HG02981 (cell line): ENCODE measurements at regions not wholly inside any gene's neighbourhood (a gene's known extent, or its start where the extent isn't known, plus 50 kb on each side); places are given as distances from the start of the nearest gene placed in this dataset.
"Not testable (repeated sequence)": the region's sequence is repeated elsewhere in the genome, so short reads cannot be mapped to it uniquely, and the experiment has no call there.

Source experiments
- ATAC-seq: cut with Tn5 transposase; IDR thresholded peaks from one replicate; pipeline ENCODE4 v1.9.1; 2021; ENCODE audit warnings: mild to moderate bottlenecking, moderate library complexity; ENCODE audit not compliant: unreplicated experiment

- ATAC-seq: no peak
Observed at GRCh38 chrX:23061116-23061515, 61.4 kb downstream of the DDX53 start.

DNA sequence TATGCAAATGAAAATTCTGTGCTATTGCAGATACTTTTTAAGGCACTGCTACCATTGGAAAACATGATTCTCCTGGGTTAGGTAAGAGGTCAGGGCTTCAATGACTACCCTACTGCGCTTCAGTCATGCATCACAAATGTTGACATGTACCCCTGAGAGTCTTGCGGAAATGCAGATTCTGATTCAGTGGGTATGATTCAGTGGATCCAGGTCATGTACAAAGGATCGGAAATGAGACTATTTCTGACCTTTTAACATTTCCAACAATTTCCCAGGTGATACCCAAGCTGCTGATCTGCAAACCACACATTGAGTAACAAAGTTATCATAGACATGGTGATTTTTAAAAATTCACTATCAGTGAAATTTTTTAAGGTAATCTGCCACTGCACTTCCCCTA is 62.6 kb downstream of the DDX53 start:
- no peak for ATAC-seq

DNA sequence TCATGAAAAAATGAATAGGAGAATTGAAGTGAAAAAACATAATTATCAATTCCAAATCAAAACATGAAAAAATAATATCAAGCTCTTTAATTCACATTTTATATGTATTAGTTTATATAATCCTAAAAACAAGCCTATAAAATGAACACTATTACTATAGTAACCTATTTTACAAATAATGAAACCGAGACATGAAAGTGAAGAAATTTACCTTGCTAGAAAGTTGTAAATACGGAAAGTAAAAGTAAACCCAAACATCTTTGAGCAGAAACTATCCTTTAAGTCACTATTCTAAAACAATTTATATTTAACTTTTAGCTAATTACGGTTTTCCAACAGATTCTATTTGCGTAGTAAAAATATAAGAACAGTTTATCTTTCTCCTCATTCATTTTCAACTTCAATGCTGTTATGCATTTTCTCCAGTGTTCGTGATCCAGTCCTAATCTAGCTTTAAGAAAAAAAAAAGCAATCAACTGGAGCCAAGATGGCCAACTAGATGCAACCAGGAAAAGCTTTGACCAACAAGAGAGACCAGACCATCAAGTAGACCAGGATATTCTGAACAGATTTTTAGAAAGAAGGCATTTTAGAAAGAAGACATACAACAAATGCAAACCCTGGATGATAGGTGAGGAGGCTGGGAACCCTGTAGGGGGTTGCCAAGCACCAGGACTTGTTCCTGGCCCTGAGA is 67.0 kb downstream of the DDX53 start:
- ATAC-seq: peak; percentile 72

DNA sequence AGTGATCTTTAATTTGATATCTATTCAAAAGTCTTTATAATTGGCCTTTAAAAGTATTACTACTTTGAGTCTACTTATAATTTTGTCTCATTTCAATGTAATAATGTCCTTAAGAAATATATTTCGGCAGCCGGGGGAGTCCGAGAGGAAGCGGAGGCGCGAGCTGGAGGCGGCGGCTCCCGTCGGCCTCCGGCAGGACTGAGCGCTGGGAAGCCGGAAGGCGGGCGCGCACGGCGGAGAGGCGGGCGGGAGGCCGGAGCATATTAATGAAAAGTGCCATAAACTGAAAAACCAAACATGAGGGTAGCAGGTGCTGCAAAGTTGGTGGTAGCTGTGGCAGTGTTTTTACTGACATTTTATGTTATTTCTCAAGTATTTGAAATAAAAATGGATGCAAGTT is 75.7 kb downstream of the DDX53 start:
- ATAC-seq: not testable (repeated sequence)

GRCh38 chrX:23079347-23079746 is 79.6 kb downstream of the DDX53 start:
- ATAC-seq: no peak

GRCh38 chrX:23100826-23101225 is 101.1 kb downstream of the DDX53 start:
- no peak for ATAC-seq

DNA sequence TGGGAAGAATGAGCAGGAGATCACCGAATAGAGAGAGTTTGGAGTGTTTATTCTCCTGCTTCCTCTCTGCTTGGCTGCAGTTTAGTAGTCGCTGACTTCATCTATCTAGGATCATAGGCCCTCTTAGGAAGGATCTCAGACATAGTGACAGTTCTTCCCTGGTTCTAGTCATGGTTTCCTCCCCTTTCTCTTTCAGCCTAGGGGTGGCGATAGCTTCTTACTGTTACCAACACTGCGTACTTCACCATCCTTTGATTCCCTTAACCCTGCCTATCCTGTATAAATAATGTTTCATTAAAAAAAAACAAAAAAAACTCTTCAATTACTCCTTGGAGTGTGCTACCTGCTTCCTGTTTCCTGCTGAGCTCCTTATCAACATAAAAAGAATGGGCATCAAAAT is 103.8 kb downstream of the DDX53 start:
- no peak for ATAC-seq

- ATAC-seq: no peak
Observed at GRCh38 chrX:23114241-23114640, 114.5 kb downstream of the DDX53 start.

- no peak for ATAC-seq
Observed at GRCh38 chrX:23115651-23116050, 115.9 kb downstream of the DDX53 start.

DNA sequence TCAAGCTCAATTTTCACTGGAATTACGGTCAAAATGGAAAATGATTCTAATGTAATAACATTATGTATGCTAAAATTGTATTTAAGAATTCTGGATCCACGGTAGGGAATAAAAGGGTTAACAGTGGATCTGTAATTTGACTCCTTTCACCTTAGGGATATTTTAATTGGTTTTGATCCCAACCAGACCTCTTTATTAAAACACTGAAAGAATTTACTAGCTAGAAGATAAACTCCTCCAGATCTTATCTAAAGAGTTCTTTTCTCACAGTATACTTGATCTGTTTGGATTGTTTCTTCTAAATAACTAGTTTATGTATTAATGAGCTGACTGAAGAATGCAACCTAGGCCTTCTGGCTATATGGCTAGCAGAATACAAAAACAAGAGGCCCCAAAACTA is 118.4 kb downstream of the DDX53 start:
- no peak for ATAC-seq

DNA sequence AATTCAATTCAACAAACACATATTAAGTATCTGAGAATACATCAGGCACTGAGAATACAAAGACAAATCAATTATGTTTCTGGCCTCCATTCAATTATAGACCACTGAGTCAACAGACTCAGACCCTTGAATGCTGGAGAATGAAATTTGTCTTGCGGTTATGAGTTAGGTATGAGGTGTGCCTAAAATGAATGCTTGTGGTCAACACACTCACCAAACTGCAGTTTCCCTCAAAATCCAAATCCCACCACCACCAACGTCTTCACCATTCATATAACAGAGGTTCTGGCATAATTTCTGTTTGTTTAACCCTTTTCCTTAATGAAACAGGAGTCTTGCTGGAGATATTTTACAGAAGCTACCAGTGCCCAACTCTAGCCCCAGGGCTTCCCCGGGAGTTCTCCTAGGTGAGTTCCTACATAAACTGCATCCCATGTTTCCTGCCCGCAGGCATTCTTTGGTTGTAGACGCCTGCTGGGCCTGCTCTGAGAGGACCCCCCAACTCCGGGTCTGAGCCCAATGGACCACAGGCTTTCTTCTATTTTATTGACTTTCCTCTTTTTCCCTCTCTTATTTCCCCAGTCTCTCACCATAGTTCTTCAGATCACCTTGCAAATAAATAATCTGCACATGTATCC is 119.2 kb downstream of the DDX53 start:
- no peak for ATAC-seq

- ATAC-seq: no peak
Observed at GRCh38 chrX:23127586-23127985, 127.8 kb downstream of the DDX53 start.

DNA sequence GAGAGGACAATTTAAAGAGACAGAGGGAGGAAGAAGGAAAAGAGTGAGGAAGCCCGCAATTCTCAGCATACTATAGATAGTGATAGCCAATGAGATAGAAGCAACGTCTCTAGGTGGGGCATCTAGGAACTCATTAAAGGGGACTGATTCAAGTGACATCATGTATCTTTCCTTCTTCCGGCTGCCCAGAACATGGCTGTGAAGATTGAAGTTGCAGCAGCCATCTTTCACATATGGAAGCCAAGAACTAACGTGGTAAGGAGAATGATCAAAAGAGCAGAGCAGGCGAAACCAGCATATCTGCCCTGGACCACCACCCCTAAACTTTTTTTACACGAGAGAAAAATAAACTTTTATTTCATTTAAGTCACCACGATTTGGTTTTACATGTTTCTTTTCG is 133.8 kb downstream of the DDX53 start:
- ATAC-seq: no peak

DNA sequence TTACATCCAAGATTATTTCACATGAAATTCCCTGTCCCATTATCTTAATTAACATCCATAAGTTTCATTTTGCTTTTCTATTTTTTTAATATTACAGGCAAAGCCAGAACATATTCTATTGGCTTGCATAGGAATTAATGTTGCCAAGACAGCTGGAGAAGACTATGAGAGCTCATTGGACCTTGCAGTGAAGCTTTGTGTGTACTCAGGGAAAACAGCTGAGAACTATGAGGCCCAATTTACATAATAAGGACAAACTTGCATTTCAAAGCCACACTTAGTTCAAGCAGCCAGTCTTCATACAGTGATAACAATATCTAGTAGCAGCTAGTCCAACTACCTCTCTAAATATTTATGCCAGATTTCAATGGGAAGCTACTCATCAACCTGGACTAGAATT is 134.4 kb downstream of the DDX53 start:
- no peak for ATAC-seq

GRCh38 chrX:23136816-23137215 is 137.1 kb downstream of the DDX53 start:
- no peak for ATAC-seq

DNA sequence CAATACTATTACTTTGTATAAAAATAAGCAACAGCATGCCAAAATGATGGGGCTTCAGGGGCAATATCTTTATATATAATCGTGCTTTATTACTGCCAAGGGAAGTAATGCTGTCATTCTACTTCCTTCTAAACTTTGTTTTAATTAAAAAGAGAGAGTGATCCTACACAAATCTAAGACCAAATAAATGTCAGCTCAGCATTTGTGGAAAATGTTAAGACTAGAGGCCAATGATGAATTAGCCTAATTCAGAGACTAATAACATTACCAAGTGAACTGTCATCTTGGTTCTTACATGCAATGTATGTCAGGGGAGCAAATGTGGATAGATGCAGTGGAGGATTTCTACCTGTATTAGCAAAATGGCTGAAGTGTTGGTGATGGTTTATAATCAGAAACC is 166.4 kb upstream of the PTCHD1 start:
- ATAC-seq: no peak

DNA sequence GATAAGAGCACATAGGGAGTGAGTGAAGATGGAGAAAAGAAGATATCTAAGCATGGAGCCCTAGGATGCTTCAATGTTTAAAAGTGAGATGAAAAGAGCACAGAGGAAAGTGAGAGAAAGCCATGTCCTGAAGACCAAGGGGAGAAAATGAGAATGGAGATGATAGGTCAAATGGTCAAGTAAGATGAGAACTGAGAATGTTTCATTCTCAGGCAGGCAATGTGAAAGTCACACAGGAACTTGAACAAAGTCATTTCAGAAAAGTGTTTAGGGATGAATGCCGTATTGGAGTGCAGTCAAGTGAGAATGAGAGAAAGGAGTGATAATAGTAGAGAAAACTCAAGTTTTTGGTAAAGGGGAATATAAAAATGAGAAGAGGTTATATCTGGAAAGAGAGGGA is 148.7 kb upstream of the PTCHD1 start:
- ATAC-seq: no peak

- ATAC-seq: no peak
Observed at GRCh38 chrX:23187819-23188218, 146.8 kb upstream of the PTCHD1 start.

DNA sequence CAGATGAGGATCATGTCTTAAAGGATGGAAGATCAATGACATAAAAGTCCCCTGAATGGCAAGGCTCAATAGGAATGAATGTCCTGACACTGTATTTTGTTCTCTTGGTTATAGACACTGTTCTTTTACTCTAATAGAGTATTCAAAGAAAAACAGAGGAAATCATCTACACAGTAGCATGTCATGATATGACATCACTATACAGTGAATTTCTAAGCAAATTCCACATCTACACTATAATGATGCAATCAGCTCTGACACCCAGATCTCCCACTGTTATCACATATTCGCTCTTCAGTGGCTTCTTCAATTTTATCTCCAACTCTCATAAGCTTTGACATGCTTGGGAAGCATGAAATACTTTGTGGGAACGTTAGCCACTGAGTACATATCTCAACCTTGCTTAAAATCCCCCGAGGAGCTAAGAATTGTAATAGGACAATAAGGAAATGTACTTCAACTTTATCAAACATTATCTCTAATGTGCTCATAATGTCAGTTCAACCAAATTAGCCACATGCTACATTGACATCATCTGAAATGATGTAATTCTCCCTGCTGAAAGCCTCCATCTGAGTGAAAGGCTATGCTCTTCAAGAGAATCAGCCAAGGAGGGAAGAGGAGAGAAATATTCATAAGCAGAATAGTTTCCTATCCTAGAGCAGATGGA is 139.6 kb upstream of the PTCHD1 start:
- no peak for ATAC-seq

DNA sequence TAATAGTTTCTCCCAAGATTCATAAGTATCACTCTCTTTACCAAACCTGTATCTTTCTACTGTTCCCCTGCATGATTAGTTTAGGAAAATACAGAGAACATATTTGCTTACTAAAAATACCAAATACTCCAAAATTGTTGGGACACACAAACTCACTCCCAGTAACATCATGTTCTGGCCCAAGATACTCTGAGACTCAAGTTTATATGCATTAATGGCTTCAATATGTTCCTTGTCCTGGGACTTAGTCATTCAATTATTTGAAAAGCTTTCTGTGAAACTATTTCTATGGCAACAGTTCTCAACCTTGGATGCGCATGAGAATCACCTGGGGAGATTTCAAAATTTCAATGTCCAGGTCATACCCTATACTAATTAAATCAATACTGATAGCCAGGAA is 138.9 kb upstream of the PTCHD1 start:
- no peak for ATAC-seq

GRCh38 chrX:23201706-23202105 is 132.9 kb upstream of the PTCHD1 start:
- no peak for ATAC-seq

DNA sequence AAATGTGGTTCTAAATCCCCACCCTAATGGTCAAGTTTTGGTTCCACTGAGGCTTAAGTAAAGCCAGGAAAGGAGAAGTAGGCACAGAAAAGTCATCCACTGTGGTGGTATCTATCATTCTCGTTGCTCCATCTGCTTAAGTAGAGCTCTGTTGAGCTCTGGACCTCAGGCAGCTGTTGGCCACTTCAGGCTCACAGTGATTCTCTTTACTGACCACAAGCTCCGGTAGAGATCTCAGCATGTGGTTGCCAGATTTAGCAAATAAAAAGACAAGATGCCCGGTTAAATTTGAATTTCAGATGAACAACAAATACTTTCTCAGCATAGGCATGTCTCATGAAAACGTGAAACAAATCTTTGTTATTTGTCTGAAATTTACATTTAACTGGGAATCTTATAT is 132.3 kb upstream of the PTCHD1 start:
- no peak for ATAC-seq
